Right atrium auricular region (tissue), 2 donors: ENCODE measurements at regions not wholly inside any gene's neighbourhood (a gene's known extent, or its start where the extent isn't known, plus 50 kb on each side); places are given as distances from the start of the nearest gene placed in this dataset.

Experiments used
- DNase-seq: peaks from one replicate; pipeline ENCODE4 v3.0.0-alpha.2; 2019; ENCODE audit warnings: low spot score
- H3K27ac ChIP-seq, 2 donors: fragments of 200-600 bp; sonication (generic); 1 replicate in 1 of 2; 2 replicates in 1 of 2; pipeline ENCODE4 v1.5.1; 2016 to 2019
- H3K27me3 ChIP-seq, 2 donors: fragments of 200-600 bp; sonication (generic); one replicate each; pipeline versions ENCODE4 v1.5.1 to v1.6.0; 2017 to 2019
- H3K36me3 ChIP-seq: fragments of 200-600 bp; sonication (generic); one replicate; pipeline ENCODE4 v1.5.1; 2016
- H3K4me1 ChIP-seq, 2 donors: fragments of 200-600 bp; sonication (generic); one replicate each; pipeline versions ENCODE4 v1.5.1 to v1.6.0; 2017 to 2019
- H3K4me3 ChIP-seq, 2 donors: fragments of 200-600 bp; sonication (generic); 1 replicate in 1 of 2; 2 replicates in 1 of 2; pipeline ENCODE4 v1.5.1; 2017 to 2019; ENCODE audit warnings: mild to moderate bottlenecking in 1 of 2, moderate library complexity in 1 of 2
- H3K9me3 ChIP-seq, 2 donors: fragments of 200-600 bp; sonication (generic); one replicate each; pipeline ENCODE4 v1.5.1; 2019
- TF ChIP-seq, protein P1 (sequence below), 2 donors: fragments of 200-600 bp; sonication (generic); IDR thresholded peaks; one replicate each; pipeline ENCODE4 v1.5.1; 2019; ENCODE audit warnings: antibody characterized with exemption in 2 of 2

DNA sequence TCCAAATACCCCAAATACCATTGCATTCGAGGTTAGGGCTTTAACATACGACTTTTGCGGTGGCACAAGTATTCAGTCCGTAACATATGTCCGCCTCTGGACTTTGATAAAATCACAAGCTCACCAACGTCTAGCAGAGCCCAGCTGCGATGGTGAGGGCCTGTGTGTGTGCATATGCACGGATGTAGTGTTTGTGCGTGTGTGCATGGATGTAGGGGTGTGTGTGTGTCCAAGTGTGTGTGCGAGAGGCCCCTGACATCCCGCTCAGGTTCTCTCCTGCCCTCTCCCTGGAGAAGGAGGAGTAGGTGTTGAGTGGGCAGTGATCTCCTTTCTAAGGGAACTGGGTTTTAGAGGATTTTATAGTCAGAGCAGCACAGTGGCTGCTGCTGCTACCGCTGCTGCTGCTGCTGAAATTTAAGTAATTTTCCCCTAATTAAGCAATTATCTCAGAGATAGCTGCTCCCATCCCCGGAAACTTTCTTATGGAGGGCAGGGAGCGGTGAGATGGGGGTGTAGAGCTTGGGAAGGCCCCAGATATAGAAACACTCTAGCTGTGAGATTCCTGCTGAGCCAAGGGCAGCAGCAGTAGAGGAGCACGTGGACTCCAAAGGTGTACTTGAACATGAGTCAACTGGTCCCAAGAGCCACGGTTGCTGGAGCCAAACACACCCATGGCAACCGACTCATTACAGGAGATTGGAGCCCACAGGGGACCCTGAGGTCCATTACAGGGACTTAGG, 121.7 kb upstream of the SDK2 start:
- Histone ChIP-seq H3K27ac (no peak overlapping the region), H3K9me3 (no peaks in the 10 kb centered on the region), H3K36me3 (no peaks in the 10 kb centered on the region), H3K4me3 (no peak overlapping the region), H3K27me3 (no peaks in the 10 kb centered on the region), H3K4me1 (peaks cover 0 to 23% of the 10 kb centered on the region in 2 donors)
- no peak for DNase-seq
- TF ChIP-seq, protein P1, sequence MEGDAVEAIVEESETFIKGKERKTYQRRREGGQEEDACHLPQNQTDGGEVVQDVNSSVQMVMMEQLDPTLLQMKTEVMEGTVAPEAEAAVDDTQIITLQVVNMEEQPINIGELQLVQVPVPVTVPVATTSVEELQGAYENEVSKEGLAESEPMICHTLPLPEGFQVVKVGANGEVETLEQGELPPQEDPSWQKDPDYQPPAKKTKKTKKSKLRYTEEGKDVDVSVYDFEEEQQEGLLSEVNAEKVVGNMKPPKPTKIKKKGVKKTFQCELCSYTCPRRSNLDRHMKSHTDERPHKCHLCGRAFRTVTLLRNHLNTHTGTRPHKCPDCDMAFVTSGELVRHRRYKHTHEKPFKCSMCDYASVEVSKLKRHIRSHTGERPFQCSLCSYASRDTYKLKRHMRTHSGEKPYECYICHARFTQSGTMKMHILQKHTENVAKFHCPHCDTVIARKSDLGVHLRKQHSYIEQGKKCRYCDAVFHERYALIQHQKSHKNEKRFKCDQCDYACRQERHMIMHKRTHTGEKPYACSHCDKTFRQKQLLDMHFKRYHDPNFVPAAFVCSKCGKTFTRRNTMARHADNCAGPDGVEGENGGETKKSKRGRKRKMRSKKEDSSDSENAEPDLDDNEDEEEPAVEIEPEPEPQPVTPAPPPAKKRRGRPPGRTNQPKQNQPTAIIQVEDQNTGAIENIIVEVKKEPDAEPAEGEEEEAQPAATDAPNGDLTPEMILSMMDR (IDR thresholded peaks at IDR 0.05), result no peak

DNA sequence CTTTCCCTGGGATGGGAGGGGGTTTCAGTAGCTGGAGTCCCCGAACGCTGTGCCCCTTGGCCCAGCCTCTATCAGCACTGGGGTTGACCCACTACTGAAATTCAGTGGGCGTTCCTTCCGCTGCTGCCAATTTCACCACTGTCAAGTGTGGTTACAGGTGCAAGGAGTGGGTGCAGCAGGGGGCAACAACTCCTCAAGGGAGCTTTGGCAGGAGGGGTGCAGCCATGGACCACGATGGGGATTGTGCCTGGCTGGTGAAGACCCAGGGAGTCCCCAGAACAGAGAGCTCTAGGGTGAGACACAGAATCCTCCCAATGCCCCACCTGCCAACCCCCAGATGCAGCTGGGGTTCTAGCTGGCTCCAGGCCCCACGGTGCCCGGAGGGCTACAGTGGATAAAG, 123.5 kb upstream of the SDK2 start:
- H3K4me3 ChIP-seq, result no peak overlapping the region
- no peaks in the 10 kb centered on the region for H3K9me3 ChIP-seq
- H3K4me1 ChIP-seq, result peaks cover 0 to 23% of the 10 kb centered on the region in 2 donors
- H3K36me3 ChIP-seq, result no peaks in the 10 kb centered on the region
- no peak overlapping the region for H3K27ac ChIP-seq
- H3K27me3 ChIP-seq, result no peaks in the 10 kb centered on the region
- no peak for DNase-seq
- TF ChIP-seq, protein P1 (IDR thresholded peaks at IDR 0.05), result no peak

DNA sequence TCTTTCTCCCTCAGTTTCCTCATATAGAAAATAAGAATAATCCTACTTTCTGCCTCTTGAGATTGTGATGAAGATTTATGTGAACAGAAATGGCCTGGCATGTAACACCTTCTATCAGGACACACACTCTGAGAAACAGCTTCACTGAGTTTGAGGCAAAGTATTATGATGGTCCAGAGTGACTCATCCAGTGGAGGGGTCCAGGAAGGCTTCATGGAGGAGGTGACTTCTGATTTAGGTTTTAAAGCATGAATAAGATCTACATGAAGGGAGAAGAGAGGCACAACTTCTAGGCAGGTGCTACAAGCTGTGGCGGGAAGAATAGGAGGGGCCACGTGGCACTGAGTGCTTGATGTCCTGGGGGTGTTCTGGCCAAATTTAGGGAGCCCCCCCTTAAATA, 124.4 kb upstream of the SDK2 start:
- H3K4me3 ChIP-seq, result no peak overlapping the region
- no peak overlapping the region for H3K27ac ChIP-seq
- no peaks in the 10 kb centered on the region for H3K27me3 ChIP-seq
- DNase-seq, result no peak
- no peaks in the 10 kb centered on the region for H3K36me3 ChIP-seq
- H3K4me1 ChIP-seq, result peaks cover 0 to 23% of the 10 kb centered on the region in 2 donors
- H3K9me3 ChIP-seq, result no peaks in the 10 kb centered on the region
- TF ChIP-seq, protein P1 (IDR thresholded peaks at IDR 0.05), result no peak

GRCh38 chr17:73769479-73769878, 125.2 kb upstream of the SDK2 start:
- Histone ChIP-seq H3K27me3 (no peaks in the 10 kb centered on the region), H3K9me3 (no peaks in the 10 kb centered on the region), H3K4me3 (no peak overlapping the region), H3K36me3 (no peaks in the 10 kb centered on the region), H3K27ac (no peak overlapping the region), H3K4me1 (peaks cover 0 to 23% of the 10 kb centered on the region in 2 donors)
- TF ChIP-seq, protein P1 (IDR thresholded peaks at IDR 0.05), result no peak
- no peak for DNase-seq

- Histone ChIP-seq H3K36me3 (no peaks in the 10 kb centered on the region), H3K4me3 (no peak overlapping the region), H3K27ac (peak overlapping the region; percentile 45 to 58), H3K27me3 (no peaks in the 10 kb centered on the region), H3K9me3 (no peaks in the 10 kb centered on the region), H3K4me1 (peaks cover 0 to 23% of the 10 kb centered on the region in 2 donors)
- TF ChIP-seq, protein P1 (IDR thresholded peaks at IDR 0.05), result no peak
- DNase-seq, result peak; percentile 91
Observed at GRCh38 chr17:73770115-73770848, 126.0 kb upstream of the SDK2 start.
